ENCODE measurements at regions not wholly inside any gene's neighbourhood (a gene's known extent, or its start where the extent isn't known, plus 50 kb on each side); places are given as distances from the start of the nearest gene placed in this dataset.

DNA sequence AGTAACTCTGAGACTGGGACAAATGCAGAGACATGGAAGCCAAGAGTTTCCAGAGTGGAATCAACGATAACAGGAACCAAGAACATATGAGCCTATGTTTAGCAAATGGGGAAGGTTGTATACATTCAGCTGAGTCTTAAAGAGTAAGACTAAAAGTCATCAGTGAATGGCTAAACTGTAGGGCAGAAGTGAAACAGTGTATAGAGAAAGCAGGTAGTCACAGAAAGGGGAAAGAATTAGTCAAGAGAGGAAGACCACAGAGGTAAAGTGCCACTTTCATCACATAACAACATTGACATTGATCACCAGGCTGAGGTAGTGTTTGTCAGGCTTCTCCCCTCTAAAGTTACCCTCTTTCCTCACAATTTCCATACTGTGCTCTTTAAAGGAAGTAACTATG, 306.5 kb upstream of the SPTLC3 start:
- Histone ChIP-seq H4K5ac (ENCODE audit: insufficient read length, low read depth, low read length) (no peak overlapping the region), H4K8ac (ENCODE audit: extremely low read depth, insufficient read depth, low read length) (no peak overlapping the region), H4K20me1 (replicated peaks in 1 of 2; ENCODE audit: control insufficient read depth in 1 of 2, insufficient read depth in 2 of 2, low read length in 2 of 2) (no peaks in the 10 kb centered on the region), H3K4ac (replicated peaks; ENCODE audit: insufficient read length, low read depth, low read length) (no peak overlapping the region), H3K9ac (replicated peaks in 1 of 4; ENCODE audit: extremely low read depth in 1 of 4, low read depth in 3 of 4, low read length in 3 of 4) (no peak overlapping the region), H2AFZ (ENCODE audit: low read length) (no peak overlapping the region), H3K27ac (ENCODE audit: low read depth, low read length) (no peak overlapping the region), H2BK5ac (ENCODE audit: low read depth, low read length) (no peak overlapping the region), H2AK5ac (ENCODE audit: low read depth, low read length) (no peak overlapping the region), H3K23ac (ENCODE audit: insufficient read length) (no peak overlapping the region), H3K27me3 (replicated peaks in 1 of 4; ENCODE audit: control insufficient read depth in 3 of 4, extremely low read depth in 1 of 4, insufficient read depth in 3 of 4, low read length in 3 of 4) (no peaks in the 10 kb centered on the region), H2BK12ac (ENCODE audit: low read depth, low read length) (no peak overlapping the region), H3K9me3 (ENCODE audit: insufficient read depth in 2 of 2, low read depth in 1 of 2, low read length in 1 of 2) (no peaks in the 10 kb centered on the region; a peak in 1 of 4 replicates), H4K91ac (replicated peaks; ENCODE audit: insufficient read length, low read length) (no peak overlapping the region), H3K23me2 (ENCODE audit: low read depth, low read length) (no peaks in the 10 kb centered on the region), H3K36me3 (ENCODE audit: control insufficient read depth in 2 of 4, insufficient read depth in 4 of 4, low read length in 3 of 4) (no peaks in the 10 kb centered on the region; a peak in 1 of 8 replicates), H3K79me2 (ENCODE audit: control insufficient read depth in 1 of 2, insufficient read depth in 2 of 2, low read length in 2 of 2) (no peaks in the 10 kb centered on the region), H2BK120ac (replicated peaks; ENCODE audit: low read depth, low read length) (no peak overlapping the region), H3K4me1 (replicated peaks in 1 of 4; ENCODE audit: control insufficient read depth in 3 of 4, insufficient read depth in 4 of 4, low read length in 3 of 4) (peaks cover 0 to 3% (median under 1%) of the 10 kb centered on the region in 4 experiments; a peak in 2 of 7 replicates), H3K79me1 (ENCODE audit: low read depth, low read length) (no peaks in the 10 kb centered on the region), H3K18ac (ENCODE audit: extremely low read depth, low read length) (no peak overlapping the region), H3K4me2 (ENCODE audit: insufficient read depth in 1 of 2, low read depth in 2 of 2, low read length in 2 of 2) (no peak overlapping the region), H3K4me3 (ENCODE audit: extremely low read depth in 1 of 4, insufficient read depth in 2 of 4, low read depth in 3 of 4, low read length in 4 of 4) (no peak overlapping the region), H3K14ac (ENCODE audit: insufficient read length) (no peak overlapping the region), H2BK20ac (ENCODE audit: low read length) (no peak overlapping the region), H3K56ac (replicated peaks; ENCODE audit: insufficient read length, low read depth, low read length) (no peak overlapping the region), H2BK15ac (ENCODE audit: low read length) (no peak overlapping the region)
- no peak for DNase-seq (ENCODE audit: low read depth in 1 of 2, low spot score in 2 of 2)
- 88% methylated on average over 1 of the region's 1 CpG; no CpG with 5 or more reads in 1 of the 2 experiments for WGBS, 2 experiments (ENCODE audit: extremely low coverage in 1 of 2, insufficient coverage in 1 of 2, insufficient read length in 1 of 2, insufficient replicate concordance in 2 of 2, low coverage in 1 of 2, low lambda C conversion rate in 2 of 2, missing lambda C conversion rate in 1 of 2)
- no peak for TF ChIP-seq KDM4A (IDR thresholded peaks at IDR 0.05; ENCODE audit: low read depth, low read length, severe bottlenecking)
- TF ChIP-seq SRF (IDR thresholded peaks at IDR 0.05; ENCODE audit: low read depth, low read length), result no peak
- TF ChIP-seq TBP (IDR thresholded peaks at IDR 0.05; ENCODE audit: low read depth, low read length), result no peak
- TF ChIP-seq RXRA (IDR thresholded peaks at IDR 0.05; ENCODE audit: insufficient read depth, low read depth, low read length), result no peak
- TF ChIP-seq TEAD4 (IDR thresholded peaks at IDR 0.05; ENCODE audit: low read depth, low read length), result no peak
- TF ChIP-seq PHF8 (conservative IDR thresholded peaks at IDR 0.05; ENCODE audit: low read depth, low read length), result no peak
- TF ChIP-seq, protein P1, sequence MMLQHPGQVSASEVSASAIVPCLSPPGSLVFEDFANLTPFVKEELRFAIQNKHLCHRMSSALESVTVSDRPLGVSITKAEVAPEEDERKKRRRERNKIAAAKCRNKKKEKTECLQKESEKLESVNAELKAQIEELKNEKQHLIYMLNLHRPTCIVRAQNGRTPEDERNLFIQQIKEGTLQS (IDR thresholded peaks at IDR 0.05; ENCODE audit: insufficient read depth, low read depth, low read length), result no peak
- TF ChIP-seq ASH2L (IDR thresholded peaks at IDR 0.05; ENCODE audit: low read length), result no peak
- TF ChIP-seq EZH2 (IDR thresholded peaks at IDR 0.05; ENCODE audit: low read depth, low read length, severe bottlenecking), result no peak
- TF ChIP-seq CREB1 (IDR thresholded peaks at IDR 0.05), result no peak
- no peak for TF ChIP-seq SP2 (IDR thresholded peaks at IDR 0.05; ENCODE audit: low read length)
- TF ChIP-seq, protein P2, sequence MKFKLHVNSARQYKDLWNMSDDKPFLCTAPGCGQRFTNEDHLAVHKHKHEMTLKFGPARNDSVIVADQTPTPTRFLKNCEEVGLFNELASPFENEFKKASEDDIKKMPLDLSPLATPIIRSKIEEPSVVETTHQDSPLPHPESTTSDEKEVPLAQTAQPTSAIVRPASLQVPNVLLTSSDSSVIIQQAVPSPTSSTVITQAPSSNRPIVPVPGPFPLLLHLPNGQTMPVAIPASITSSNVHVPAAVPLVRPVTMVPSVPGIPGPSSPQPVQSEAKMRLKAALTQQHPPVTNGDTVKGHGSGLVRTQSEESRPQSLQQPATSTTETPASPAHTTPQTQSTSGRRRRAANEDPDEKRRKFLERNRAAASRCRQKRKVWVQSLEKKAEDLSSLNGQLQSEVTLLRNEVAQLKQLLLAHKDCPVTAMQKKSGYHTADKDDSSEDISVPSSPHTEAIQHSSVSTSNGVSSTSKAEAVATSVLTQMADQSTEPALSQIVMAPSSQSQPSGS (IDR thresholded peaks at IDR 0.05; ENCODE audit: low read length), result no peak
- TF ChIP-seq KDM1A (IDR thresholded peaks at IDR 0.05; ENCODE audit: borderline replicate concordance, low read length), result no peak
- ChIA-PET POLR2A (ENCODE audit: partially characterized antibody) (interaction anchor here (1.3 kb wide), 1 partner anchor 48 kb away, joined by 3 read pairs; no protein-coding TSS in a partner anchor), CTCF (ENCODE audit: partially characterized antibody) (interaction anchor here (0.7 to 1.9 kb wide), 3 partner anchors 9 to 42 kb away, joined by 3 to 5 read pairs (median 3); no protein-coding TSS in a partner anchor)
- FAIRE-seq, result no peak

All from H1 (cell line).